HCT116 (cell line): ENCODE measurements at regions not wholly inside any gene's neighbourhood (a gene's known extent, or its start where the extent isn't known, plus 50 kb on each side); places are given as distances from the start of the nearest gene placed in this dataset.

Experiments
- ATAC-seq: fragments of 200-7000 bp; cut with Tn5 transposase; 2 replicates; pipeline ENCODE4 v1.9.1; 2020; ENCODE audit warnings: mild to moderate bottlenecking, moderate library complexity
- BruUV-seq: library from RNA; stranded (reverse); fragments of 400-500 nt; replicated peaks from 2 replicates; lab custom pipeline; 2021; lab: Mats Ljungman, UMichigan
- CTCF ChIA-PET: fragments of 300-600 bp; sonication (Branson Sonifier 250); formaldehyde crosslinking; loops from one replicate; lab custom pipeline; 2021; ENCODE audit warnings: antibody characterized with exemption; lab: Charles Lee
- POLR2A ChIA-PET: fragments of 300-600, 350-600 bp; sonication (Branson Sonifier 250); formaldehyde crosslinking; loops from one replicate; lab custom pipeline; 2021; ENCODE audit warnings: antibody characterized with exemption; lab: Charles Lee
- RAD21 ChIA-PET, 2 experiments: fragments of 300-600 bp; sonication (Branson Sonifier 250); formaldehyde crosslinking; loops; one replicate each; lab custom pipeline; 2023; ENCODE audit warnings: low total read pairs in 2 of 2; ENCODE audit not compliant: uncharacterized antibody in 2 of 2, unreplicated experiment in 2 of 2, low non-redundant PET in 1 of 2; lab: Charles Lee
- DNase-seq: peaks from one replicate; pipeline ENCODE4 v3.0.0-alpha.2; 2010; ENCODE audit warnings: low read depth, low spot score
- H2AFZ ChIP-seq: fragments of 200-600 bp; shearing (Covaris generic), sonication (generic); 2 replicates; pipeline ENCODE4 v1.6.1; 2017; ENCODE audit warnings: low read depth, mixed run types, mixed read lengths, antibody characterized with exemption, low read length; ENCODE audit not compliant: poor library complexity, severe bottlenecking
- H3K27ac ChIP-seq: 2 replicates; pipeline ENCODE4 v1.5.1; 2012; ENCODE audit warnings: low read depth, low read length
- H3K27me3 ChIP-seq: fragments of 200-600 bp; sonication (generic); 2 replicates; pipeline ENCODE4 v1.6.1; 2016; ENCODE audit warnings: mixed run types, low read length, mixed read lengths; ENCODE audit not compliant: insufficient read depth
- H3K36me3 ChIP-seq, 2 experiments: fragments of 200-500 bp in 1 of 2; fragments of 200-600 bp in 1 of 2; sonication (Bioruptor generic) in 1 of 2; sonication (generic) in 1 of 2; 2 replicates each; pipeline versions ENCODE4 v1.5.1 to v1.6.1; 2014 to 2016; ENCODE audit warnings: low read length in 2 of 2, inconsistent platforms in 1 of 2, mixed read lengths in 1 of 2, mixed run types in 1 of 2; ENCODE audit not compliant: insufficient read depth in 2 of 2, control insufficient read depth in 1 of 2
- H3K4me1 ChIP-seq, 2 experiments: fragments of 200-600 bp in 1 of 2; sonication (generic) in 1 of 2; 2 replicates each; pipeline versions ENCODE4 v1.5.1 to v1.6.1; 2012 to 2017; ENCODE audit warnings: low read length in 2 of 2, inconsistent platforms in 1 of 2, mild to moderate bottlenecking in 1 of 2, mixed read lengths in 1 of 2, mixed run types in 1 of 2, moderate library complexity in 1 of 2; ENCODE audit not compliant: insufficient read depth in 2 of 2, control insufficient read depth in 1 of 2
- H3K4me2 ChIP-seq: fragments of 200-600 bp; sonication (generic); 2 replicates; pipeline ENCODE4 v1.6.1; 2017; ENCODE audit warnings: mixed run types, low read length, mixed read lengths
- H3K4me3 ChIP-seq, 2 experiments: fragments of 200-600 bp in 1 of 2; sonication (generic) in 1 of 2; replicated peaks in 1 of 2; 2 replicates each; pipeline ENCODE4 v1.5.1; 2011 to 2016; ENCODE audit warnings: low read length in 2 of 2, control low read depth in 1 of 2, low read depth in 1 of 2, mild to moderate bottlenecking in 1 of 2, mixed read lengths in 1 of 2, mixed run types in 1 of 2
- H3K79me2 ChIP-seq: fragments of 200-600 bp; sonication (generic); 2 replicates; pipeline ENCODE4 v1.6.1; 2017; ENCODE audit warnings: mild to moderate bottlenecking, mixed run types, low read length, moderate library complexity, mixed read lengths; ENCODE audit not compliant: insufficient read depth
- H3K9ac ChIP-seq: fragments of 200-600 bp; sonication (generic); 2 replicates; pipeline ENCODE4 v1.6.1; 2016; ENCODE audit warnings: low read length, mixed read lengths
- H3K9me2 ChIP-seq: fragments of 200-600 bp; sonication (generic), shearing (Covaris generic); 2 replicates; pipeline ENCODE4 v1.6.1; 2017; ENCODE audit warnings: mixed run types, mild to moderate bottlenecking, moderate library complexity; ENCODE audit not compliant: insufficient read depth
- H3K9me3 ChIP-seq, 2 experiments: fragments of 200-500 bp in 1 of 2; fragments of 200-600 bp in 1 of 2; sonication (Bioruptor generic) in 1 of 2; sonication (generic) in 1 of 2; 2 replicates each; pipeline ENCODE4 v1.6.1; 2014 to 2017; ENCODE audit warnings: low read length in 2 of 2, mixed read lengths in 2 of 2, inconsistent platforms in 1 of 2, low read depth in 1 of 2, mild to moderate bottlenecking in 1 of 2, mixed run types in 1 of 2, moderate library complexity in 1 of 2; ENCODE audit not compliant: control insufficient read depth in 1 of 2, insufficient read depth in 1 of 2
- H4K20me1 ChIP-seq: fragments of 200-600 bp; sonication (generic), shearing (Covaris generic); 2 replicates; pipeline ENCODE4 v1.6.1; 2017; ENCODE audit warnings: mixed run types, mild to moderate bottlenecking, moderate library complexity; ENCODE audit not compliant: insufficient read depth
- ATF3 ChIP-seq: IDR thresholded peaks from 2 replicates; pipeline ENCODE4 v1.6.1; 2012
- EGR1 ChIP-seq: IDR thresholded peaks from 2 replicates; pipeline ENCODE4 v1.6.1; 2012; ENCODE audit warnings: low read depth
- FOSL1 ChIP-seq: IDR thresholded peaks from 2 replicates; pipeline ENCODE4 v1.6.1; 2012; ENCODE audit warnings: low read depth
- JUND ChIP-seq: IDR thresholded peaks from 2 replicates; pipeline ENCODE4 v1.6.1; 2012
- POLR2A ChIP-seq: IDR thresholded peaks from 2 replicates; pipeline ENCODE4 v1.7.0; 2011; ENCODE audit warnings: borderline replicate concordance; ENCODE audit not compliant: insufficient read depth, insufficient read length; ENCODE audit errors: extremely low read depth
- RAD21 ChIP-seq: IDR thresholded peaks from 2 replicates; pipeline ENCODE4 v1.6.1; 2012; ENCODE audit warnings: low read depth, mild to moderate bottlenecking
- SIN3A ChIP-seq: IDR thresholded peaks from 2 replicates; pipeline ENCODE4 v1.6.1; 2012; ENCODE audit warnings: low read depth
- YY1 ChIP-seq: IDR thresholded peaks from 2 replicates; pipeline ENCODE4 v1.6.1; 2011; ENCODE audit warnings: low read length, low read depth, moderate library complexity, mild to moderate bottlenecking; ENCODE audit not compliant: insufficient replicate concordance; ENCODE audit errors: extremely low read depth
- ZNF274 ChIP-seq: fragments of 200-500 bp; sonication (Bioruptor generic); IDR thresholded peaks from 2 replicates; pipeline ENCODE4 v1.6.1; 2014; ENCODE audit warnings: mild to moderate bottlenecking, low read depth, low read length, inconsistent platforms
- intact Hi-C: fragments of 100-400 bp; cut with micrococcal nuclease; formaldehyde crosslinking; loops from 2 replicates; pipeline ENCODE4 v1.10.0; 2022
- TF ChIP-seq, protein P1 (sequence below): IDR thresholded peaks from 2 replicates; pipeline ENCODE4 v1.6.1; 2012; ENCODE audit warnings: low read depth
- TF ChIP-seq, protein P2 (sequence below): IDR thresholded peaks from 2 replicates; pipeline ENCODE4 v1.6.1; 2011; ENCODE audit warnings: mild to moderate bottlenecking, low read length, moderate library complexity; ENCODE audit not compliant: insufficient replicate concordance; ENCODE audit errors: extremely low read depth

GRCh38 chr10:20981419-20981953 lies 84.4 kb upstream of the NEBL start (continued):
- TF ChIP-seq, protein P1, sequence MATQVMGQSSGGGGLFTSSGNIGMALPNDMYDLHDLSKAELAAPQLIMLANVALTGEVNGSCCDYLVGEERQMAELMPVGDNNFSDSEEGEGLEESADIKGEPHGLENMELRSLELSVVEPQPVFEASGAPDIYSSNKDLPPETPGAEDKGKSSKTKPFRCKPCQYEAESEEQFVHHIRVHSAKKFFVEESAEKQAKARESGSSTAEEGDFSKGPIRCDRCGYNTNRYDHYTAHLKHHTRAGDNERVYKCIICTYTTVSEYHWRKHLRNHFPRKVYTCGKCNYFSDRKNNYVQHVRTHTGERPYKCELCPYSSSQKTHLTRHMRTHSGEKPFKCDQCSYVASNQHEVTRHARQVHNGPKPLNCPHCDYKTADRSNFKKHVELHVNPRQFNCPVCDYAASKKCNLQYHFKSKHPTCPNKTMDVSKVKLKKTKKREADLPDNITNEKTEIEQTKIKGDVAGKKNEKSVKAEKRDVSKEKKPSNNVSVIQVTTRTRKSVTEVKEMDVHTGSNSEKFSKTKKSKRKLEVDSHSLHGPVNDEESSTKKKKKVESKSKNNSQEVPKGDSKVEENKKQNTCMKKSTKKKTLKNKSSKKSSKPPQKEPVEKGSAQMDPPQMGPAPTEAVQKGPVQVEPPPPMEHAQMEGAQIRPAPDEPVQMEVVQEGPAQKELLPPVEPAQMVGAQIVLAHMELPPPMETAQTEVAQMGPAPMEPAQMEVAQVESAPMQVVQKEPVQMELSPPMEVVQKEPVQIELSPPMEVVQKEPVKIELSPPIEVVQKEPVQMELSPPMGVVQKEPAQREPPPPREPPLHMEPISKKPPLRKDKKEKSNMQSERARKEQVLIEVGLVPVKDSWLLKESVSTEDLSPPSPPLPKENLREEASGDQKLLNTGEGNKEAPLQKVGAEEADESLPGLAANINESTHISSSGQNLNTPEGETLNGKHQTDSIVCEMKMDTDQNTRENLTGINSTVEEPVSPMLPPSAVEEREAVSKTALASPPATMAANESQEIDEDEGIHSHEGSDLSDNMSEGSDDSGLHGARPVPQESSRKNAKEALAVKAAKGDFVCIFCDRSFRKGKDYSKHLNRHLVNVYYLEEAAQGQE, result no peak
- no peak for TF ChIP-seq ZNF274
- no peak for TF ChIP-seq FOSL1
- TF ChIP-seq, all 23 proteins: peak for 0

- DNase-seq (no peak), ATAC-seq (no peak)
- Histone ChIP-seq H3K9me3 (no peaks in the 10 kb centered on the region), H3K4me1 (no peaks in the 10 kb centered on the region), H3K36me3 (no peaks in the 10 kb centered on the region), H3K79me2 (no peaks in the 10 kb centered on the region), H2AFZ (no peak overlapping the region), H4K20me1 (0 out of 2 replicates have a peak, but pooled peaks cover 4% of the 10 kb centered on the region), H3K27ac (no peak overlapping the region), H3K27me3 (no peaks in the 10 kb centered on the region), H3K4me3 (no peak overlapping the region), H3K4me2 (no peak overlapping the region), H3K9ac (no peak overlapping the region), H3K9me2 (no peaks in the 10 kb centered on the region)
- ChIA-PET CTCF (no interaction called here), POLR2A (no interaction called here), RAD21 (no interaction called here)
- BruUV-seq, result no TSS peak
- TF ChIP-seq FOSL1 (no peak), POLR2A (no peak), YY1 (no peak), JUND (no peak), SIN3A (no peak), RAD21 (no peak), ATF3 (no peak), EGR1 (no peak)
- TF ChIP-seq, protein P2, sequence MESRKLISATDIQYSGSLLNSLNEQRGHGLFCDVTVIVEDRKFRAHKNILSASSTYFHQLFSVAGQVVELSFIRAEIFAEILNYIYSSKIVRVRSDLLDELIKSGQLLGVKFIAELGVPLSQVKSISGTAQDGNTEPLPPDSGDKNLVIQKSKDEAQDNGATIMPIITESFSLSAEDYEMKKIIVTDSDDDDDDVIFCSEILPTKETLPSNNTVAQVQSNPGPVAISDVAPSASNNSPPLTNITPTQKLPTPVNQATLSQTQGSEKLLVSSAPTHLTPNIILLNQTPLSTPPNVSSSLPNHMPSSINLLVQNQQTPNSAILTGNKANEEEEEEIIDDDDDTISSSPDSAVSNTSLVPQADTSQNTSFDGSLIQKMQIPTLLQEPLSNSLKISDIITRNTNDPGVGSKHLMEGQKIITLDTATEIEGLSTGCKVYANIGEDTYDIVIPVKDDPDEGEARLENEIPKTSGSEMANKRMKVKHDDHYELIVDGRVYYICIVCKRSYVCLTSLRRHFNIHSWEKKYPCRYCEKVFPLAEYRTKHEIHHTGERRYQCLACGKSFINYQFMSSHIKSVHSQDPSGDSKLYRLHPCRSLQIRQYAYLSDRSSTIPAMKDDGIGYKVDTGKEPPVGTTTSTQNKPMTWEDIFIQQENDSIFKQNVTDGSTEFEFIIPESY, result no peak
- intact Hi-C loops, result no loop called here
Observed at GRCh38 chr10:20978617-20979016, 81.5 kb upstream of the NEBL start.
